Astrocyte (in vitro differentiated cells and primary cell): ENCODE measurements at regions not wholly inside any gene's neighbourhood (a gene's known extent, or its start where the extent isn't known, plus 50 kb on each side); places are given as distances from the start of the nearest gene placed in this dataset.

Experiments
- CTCF ChIP-seq: IDR thresholded peaks from 2 replicates; pipeline ENCODE4 v1.5.1; 2011; ENCODE audit warnings: low read depth, mild to moderate bottlenecking, inconsistent platforms, low read length, moderate library complexity; ENCODE audit not compliant: insufficient read depth
- EZH2 ChIP-seq: IDR thresholded peaks from 2 replicates; pipeline ENCODE4 v1.6.1; 2012; ENCODE audit warnings: mild to moderate bottlenecking, low read length, inconsistent platforms; ENCODE audit not compliant: insufficient read depth

- TF ChIP-seq CTCF (no peak), EZH2 (no peak)
Measured at GRCh38 chrX:92231391-92231790, 452.2 kb downstream of the PCDH11X start.
